DOHH2 (cell line): ENCODE measurements at regions not wholly inside any gene's neighbourhood (a gene's known extent, or its start where the extent isn't known, plus 50 kb on each side); places are given as distances from the start of the nearest gene placed in this dataset.

ENCODE experiments used
- H3F3A ChIP-seq: fragments of 200-600 bp; sonication (generic), shearing (Covaris generic); 2 replicates; pipeline ENCODE4 v1.6.0; 2016; ENCODE audit warnings: antibody characterized with exemption, mild to moderate bottlenecking; ENCODE audit not compliant: control insufficient read depth, insufficient read depth
- H3K27ac ChIP-seq: fragments of 200-600 bp; sonication (generic); 2 replicates; pipeline ENCODE4 v1.5.1; 2014; ENCODE audit warnings: low read depth, mild to moderate bottlenecking, low read length, moderate library complexity
- H3K27me3 ChIP-seq: fragments of 200-600 bp; sonication (generic); 2 replicates; pipeline ENCODE4 v1.6.1; 2014; ENCODE audit warnings: mild to moderate bottlenecking, low read length, mixed read lengths; ENCODE audit not compliant: control insufficient read depth
- H3K36me3 ChIP-seq: fragments of 200-600 bp; sonication (generic); 2 replicates; pipeline ENCODE4 v1.6.1; 2014; ENCODE audit warnings: mild to moderate bottlenecking, low read length, moderate library complexity, mixed read lengths; ENCODE audit not compliant: control insufficient read depth
- H3K4me1 ChIP-seq: fragments of 200-600 bp; sonication (generic); 2 replicates; pipeline ENCODE4 v1.6.1; 2014; ENCODE audit warnings: mild to moderate bottlenecking, low read length, mixed read lengths; ENCODE audit not compliant: control insufficient read depth
- H3K4me2 ChIP-seq: fragments of 200-600 bp; sonication (generic); 2 replicates; pipeline ENCODE4 v1.6.0; 2014; ENCODE audit warnings: mild to moderate bottlenecking, low read length, moderate library complexity
- H3K4me3 ChIP-seq: fragments of 200-600 bp; sonication (generic); 2 replicates; pipeline ENCODE4 v1.5.1; 2014; ENCODE audit warnings: mild to moderate bottlenecking, low read length, mixed read lengths
- H3K79me2 ChIP-seq: fragments of 200-600 bp; sonication (generic); 2 replicates; pipeline ENCODE4 v1.6.1; 2014; ENCODE audit warnings: mild to moderate bottlenecking, low read length, mixed read lengths; ENCODE audit not compliant: control insufficient read depth
- H3K9me2 ChIP-seq: fragments of 200-600 bp; sonication (generic); replicated peaks from 2 replicates; pipeline ENCODE4 v1.6.1; 2014; ENCODE audit warnings: mild to moderate bottlenecking, low read length, mixed read lengths; ENCODE audit not compliant: control insufficient read depth
- H3K9me3 ChIP-seq: fragments of 200-600 bp; sonication (generic); 2 replicates; pipeline ENCODE4 v1.6.1; 2014; ENCODE audit warnings: antibody characterized with exemption, low read length, mixed read lengths; ENCODE audit not compliant: control insufficient read depth, insufficient read depth
- H4K20me1 ChIP-seq: fragments of 200-600 bp; sonication (generic); 2 replicates; pipeline ENCODE4 v1.6.0; 2014; ENCODE audit warnings: low read depth, mild to moderate bottlenecking, antibody characterized with exemption, low read length, moderate library complexity; ENCODE audit not compliant: control insufficient read depth, insufficient read depth
- CTCF ChIP-seq: fragments of 200-600 bp; sonication (generic); IDR thresholded peaks from one replicate; pipeline ENCODE4 v1.5.1; 2014; ENCODE audit warnings: antibody characterized with exemption, mild to moderate bottlenecking, low read depth, low read length; ENCODE audit not compliant: poor library complexity, severe bottlenecking
- EZH2phosphoT487 ChIP-seq: fragments of 200-600 bp; sonication (generic); IDR thresholded peaks from 2 replicates; pipeline ENCODE4 v1.6.1; 2017; ENCODE audit warnings: borderline replicate concordance, mild to moderate bottlenecking, antibody characterized with exemption, low read length, moderate library complexity, mixed read lengths

GRCh38 chr10:47184273-47184672, 115.7 kb upstream of the GDF10 start:
- no peaks in the 10 kb centered on the region for H3K79me2 ChIP-seq
- no peak for TF ChIP-seq EZH2phosphoT487
- TF ChIP-seq CTCF = no peak
- no peaks in the 10 kb centered on the region for H3K9me3 ChIP-seq
- H3F3A ChIP-seq = no peaks in the 10 kb centered on the region
- no peak overlapping the region for H3K4me3 ChIP-seq
- H3K27ac ChIP-seq = no peak overlapping the region
- no peak overlapping the region for H3K4me2 ChIP-seq
- H3K27me3 ChIP-seq = no peaks in the 10 kb centered on the region
- no peaks in the 10 kb centered on the region for H4K20me1 ChIP-seq
- H3K36me3 ChIP-seq = no peaks in the 10 kb centered on the region
- no peaks in the 10 kb centered on the region for H3K9me2 ChIP-seq
- no peaks in the 10 kb centered on the region for H3K4me1 ChIP-seq

DNA sequence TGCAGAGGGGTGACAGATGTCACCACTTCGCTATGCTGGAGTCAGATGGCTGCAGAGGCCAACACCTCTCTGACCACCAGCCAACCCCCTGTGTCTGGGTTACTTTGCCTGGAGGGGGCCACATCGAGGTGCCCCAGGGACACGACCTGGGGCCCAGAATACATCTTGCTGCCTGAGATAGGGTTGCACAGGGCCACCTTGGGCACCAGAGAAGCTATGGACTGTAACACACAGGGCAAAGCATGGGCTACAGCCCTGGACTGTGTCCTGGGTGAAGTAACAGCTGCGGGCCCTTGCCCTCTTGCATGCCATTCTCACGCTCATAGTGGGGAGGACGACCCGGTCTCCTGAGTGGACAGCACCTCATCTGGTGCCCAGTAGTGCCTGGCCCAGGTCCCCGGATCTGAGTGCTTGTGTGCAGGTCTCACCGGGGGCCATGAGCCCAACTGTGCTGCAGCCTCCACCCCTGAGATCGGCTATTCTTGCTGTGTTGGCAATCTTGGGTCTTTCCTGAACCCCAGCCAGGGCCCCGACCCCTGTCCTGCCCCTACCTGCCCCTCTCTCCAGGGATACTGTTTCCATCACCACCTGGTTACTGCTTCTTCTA, 115.2 kb upstream of the GDF10 start:
- TF ChIP-seq EZH2phosphoT487 (no peak), CTCF (no peak)
- no peaks in the 10 kb centered on the region for H3K9me3 ChIP-seq
- H3K27ac ChIP-seq = no peak overlapping the region

GRCh38 chr10:47186941-47187340, 113.1 kb upstream of the GDF10 start:
- Histone ChIP-seq H3K4me1 (no peaks in the 10 kb centered on the region), H3K36me3 (no peaks in the 10 kb centered on the region), H3K79me2 (no peaks in the 10 kb centered on the region), H3F3A (no peaks in the 10 kb centered on the region), H3K9me2 (no peaks in the 10 kb centered on the region), H3K27me3 (no peaks in the 10 kb centered on the region), H3K27ac (no peak overlapping the region), H3K4me3 (no peak overlapping the region), H4K20me1 (no peaks in the 10 kb centered on the region), H3K4me2 (no peak overlapping the region), H3K9me3 (no peaks in the 10 kb centered on the region)
- TF ChIP-seq CTCF (no peak), EZH2phosphoT487 (no peak)

More for the DNA sequence above, 115.2 kb upstream of the GDF10 start:
- no peaks in the 10 kb centered on the region for H4K20me1 ChIP-seq
- H3K36me3 ChIP-seq = no peaks in the 10 kb centered on the region
- H3K27me3 ChIP-seq = no peaks in the 10 kb centered on the region
- no peaks in the 10 kb centered on the region for H3K79me2 ChIP-seq
- no peak overlapping the region for H3K4me2 ChIP-seq
- H3F3A ChIP-seq = no peaks in the 10 kb centered on the region
- H3K9me2 ChIP-seq = no peaks in the 10 kb centered on the region
- no peaks in the 10 kb centered on the region for H3K4me1 ChIP-seq
- no peak overlapping the region for H3K4me3 ChIP-seq
